Stimulated activated CD8-positive, alpha-beta memory T cell treated with anti-CD3 and anti-CD28 coated beads, Interleukin-15, amount 100 ng/mL, for 4 hours (primary cell): ENCODE measurements at regions not wholly inside any gene's neighbourhood (a gene's known extent, or its start where the extent isn't known, plus 50 kb on each side); places are given as distances from the start of the nearest gene placed in this dataset.
"Not testable (repeated sequence)": the region's sequence is repeated elsewhere in the genome, so short reads cannot be mapped to it uniquely, and the experiment has no call there.

Experiments
- DNase-seq, 2 donors: peaks; one replicate each; pipeline ENCODE4 v3.0.0-alpha.2; 2020; ENCODE audit warnings: low read depth in 2 of 2

DNA sequence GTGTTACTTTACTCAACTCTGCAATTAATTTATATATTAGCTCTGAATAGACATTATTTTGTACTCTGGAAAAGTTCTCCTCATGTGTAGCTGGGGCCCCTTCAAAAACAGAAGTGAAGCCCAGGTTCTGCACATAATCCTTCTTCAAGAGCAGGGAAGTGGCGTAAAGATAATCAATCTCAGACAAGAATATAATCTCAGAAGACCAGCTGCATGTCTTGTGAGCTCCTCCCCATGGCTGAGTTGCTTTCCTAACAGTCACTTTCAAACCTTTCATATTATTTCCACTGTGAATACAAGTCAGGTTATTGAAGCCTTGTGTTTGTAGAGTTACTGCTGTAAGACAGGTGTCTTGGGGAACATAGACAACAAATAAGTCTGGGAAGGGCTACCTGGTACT lies 691.9 kb downstream of the RFPL4B start:
- no peak for DNase-seq

DNA sequence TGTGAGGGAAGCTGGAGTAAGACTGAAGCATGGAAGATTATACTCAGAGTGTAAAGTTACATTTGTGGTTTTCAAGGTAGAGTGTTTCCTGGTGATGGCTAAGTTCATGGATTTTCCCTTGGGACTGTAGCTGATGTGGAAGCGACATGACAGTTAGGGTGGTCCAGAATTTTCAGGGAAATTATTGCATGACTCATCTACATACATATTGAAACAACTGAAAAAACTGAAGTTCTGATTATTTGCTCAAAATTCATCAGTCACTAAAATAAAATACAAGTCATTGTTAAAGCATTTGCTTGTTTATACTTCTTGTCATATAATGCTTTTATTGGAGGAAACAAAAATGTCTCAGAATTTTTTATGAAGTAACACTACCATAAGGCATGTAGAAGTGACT lies 700.0 kb downstream of the RFPL4B start:
- no peak for DNase-seq

DNA sequence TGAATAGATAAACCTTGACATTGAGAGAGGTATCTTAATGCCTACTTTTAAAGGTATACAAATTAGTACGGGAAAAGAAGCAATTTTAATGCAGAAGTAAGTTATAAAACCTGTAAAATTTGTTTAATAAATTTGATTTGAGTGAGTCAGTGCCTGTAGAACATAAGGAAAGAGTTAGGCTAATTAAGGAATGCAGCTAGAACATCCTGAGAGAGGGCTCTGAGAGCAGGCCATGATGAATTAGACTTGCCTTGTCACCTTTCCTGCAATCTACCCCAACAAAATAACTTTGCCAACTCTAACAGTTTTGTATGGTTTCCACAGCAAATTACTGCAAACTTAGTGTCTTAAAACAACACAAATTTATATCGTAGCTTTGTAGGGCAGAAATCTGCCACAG lies 700.8 kb downstream of the RFPL4B start:
- DNase-seq: no peak

DNA sequence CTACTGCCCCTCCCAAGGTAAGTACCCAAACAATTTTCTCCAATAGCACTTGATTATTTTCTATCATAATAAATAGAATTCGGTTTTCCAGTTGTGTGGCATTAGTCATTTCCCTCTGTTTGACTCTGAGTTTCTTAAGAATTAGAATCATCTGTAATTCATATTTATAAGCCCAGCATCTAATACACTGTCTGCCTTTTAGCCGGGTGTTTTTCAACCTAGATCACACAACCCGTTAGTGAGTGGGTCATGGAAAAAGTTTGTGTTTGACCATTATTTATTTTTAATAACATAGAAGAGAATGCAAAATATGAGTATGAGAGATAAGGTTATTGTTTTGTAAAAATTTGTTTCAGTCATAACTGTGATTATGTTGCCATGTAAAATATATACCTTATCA lies 701.6 kb downstream of the RFPL4B start:
- no peak for DNase-seq

DNA sequence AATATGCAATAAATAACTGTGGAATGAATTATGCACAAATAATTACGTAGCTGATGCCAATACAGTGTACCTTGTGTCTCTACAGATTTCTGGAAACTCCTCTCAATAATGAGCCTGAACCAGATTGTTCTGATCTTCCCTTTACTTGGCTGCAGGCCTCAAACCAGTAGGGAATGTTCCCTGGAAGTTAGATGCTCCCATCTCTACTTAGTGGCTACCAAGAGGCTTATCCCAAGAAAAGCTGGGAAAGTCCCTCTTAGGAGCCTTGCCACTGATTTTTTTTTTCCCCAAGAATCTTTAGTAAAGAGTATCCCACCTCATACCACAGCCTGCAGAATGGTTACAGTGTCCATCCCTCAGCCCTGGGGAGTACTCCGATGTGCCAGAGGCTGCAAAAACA lies 702.1 kb downstream of the RFPL4B start:
- DNase-seq: no peak

DNA sequence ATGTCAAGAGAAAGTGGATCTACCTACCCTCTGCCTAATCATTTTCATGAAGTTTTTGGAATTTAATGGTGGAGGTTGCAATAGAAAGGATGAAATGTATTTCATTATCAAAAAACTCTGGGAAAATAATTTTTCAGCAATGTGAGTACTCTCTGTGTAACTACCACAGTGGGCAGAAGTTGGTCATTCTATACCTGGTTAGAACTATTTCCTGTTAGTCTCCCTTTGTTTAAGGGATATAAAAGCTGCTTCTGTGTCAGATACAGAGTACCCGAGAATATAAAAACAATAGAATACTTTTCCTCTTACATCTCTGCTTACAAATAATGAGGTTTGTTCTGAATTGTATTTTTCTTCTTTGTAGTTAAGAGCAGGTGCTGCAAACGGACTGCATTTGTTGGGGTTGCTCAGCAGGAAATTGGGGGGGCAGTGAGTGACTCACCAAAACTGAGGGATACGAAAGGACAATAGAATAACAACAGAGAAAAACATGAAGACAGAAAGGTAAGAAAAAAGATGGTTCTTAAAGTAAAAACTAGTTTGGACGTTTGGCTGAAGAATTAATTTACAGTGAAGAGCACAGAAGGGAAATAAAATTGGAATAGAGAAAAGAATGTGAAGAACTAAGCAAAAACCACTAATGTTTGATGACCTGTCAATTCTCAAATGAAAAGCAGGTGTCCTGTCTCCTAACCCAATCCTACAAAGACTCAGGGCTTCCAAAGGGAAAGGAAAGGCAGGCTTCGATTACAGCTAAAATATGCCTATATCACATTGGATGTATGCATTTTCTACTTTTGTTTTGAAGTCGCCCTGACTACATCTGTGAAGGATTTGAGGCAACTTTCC lies 703.1 kb downstream of the RFPL4B start:
- DNase-seq: no peak

DNA sequence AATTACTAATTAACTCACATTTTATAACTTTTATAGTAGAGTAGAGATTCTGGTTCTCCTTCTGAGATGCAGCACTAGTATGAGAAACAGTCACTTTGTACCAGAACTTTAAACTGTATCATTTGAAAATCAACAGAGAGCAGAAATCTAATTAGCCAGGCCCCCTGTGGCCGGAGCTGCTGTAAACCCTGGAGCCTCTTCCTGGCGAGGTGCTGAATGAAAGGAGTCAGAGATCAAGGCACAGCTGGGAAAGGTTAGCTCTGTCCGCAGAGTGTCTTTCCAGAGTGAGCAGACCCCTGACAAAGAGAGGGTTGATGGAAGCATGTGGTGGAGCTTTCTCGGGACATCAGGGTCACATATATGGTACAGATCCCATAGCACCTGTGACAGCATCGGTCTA lies 703.8 kb downstream of the RFPL4B start:
- DNase-seq: no peak

DNA sequence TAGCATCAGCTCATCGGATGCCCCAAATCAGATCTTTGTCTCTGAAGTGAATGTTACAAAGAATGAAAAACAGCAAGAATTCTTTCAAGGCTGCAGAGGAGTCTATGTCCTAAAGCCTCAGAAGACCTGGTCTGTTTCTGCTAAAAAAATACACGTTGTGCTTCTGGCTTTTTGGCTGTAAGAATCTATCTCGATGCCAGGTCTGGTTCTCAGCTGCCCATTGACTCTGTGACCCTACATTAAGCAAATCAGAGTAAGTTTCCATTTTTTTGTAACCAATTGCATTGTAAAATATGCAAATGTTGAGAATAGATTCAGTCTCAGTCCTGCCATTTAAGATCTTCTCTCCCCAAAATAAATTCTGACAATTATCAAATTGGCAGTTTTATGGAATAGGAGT lies 705.4 kb downstream of the RFPL4B start:
- no peak for DNase-seq

DNA sequence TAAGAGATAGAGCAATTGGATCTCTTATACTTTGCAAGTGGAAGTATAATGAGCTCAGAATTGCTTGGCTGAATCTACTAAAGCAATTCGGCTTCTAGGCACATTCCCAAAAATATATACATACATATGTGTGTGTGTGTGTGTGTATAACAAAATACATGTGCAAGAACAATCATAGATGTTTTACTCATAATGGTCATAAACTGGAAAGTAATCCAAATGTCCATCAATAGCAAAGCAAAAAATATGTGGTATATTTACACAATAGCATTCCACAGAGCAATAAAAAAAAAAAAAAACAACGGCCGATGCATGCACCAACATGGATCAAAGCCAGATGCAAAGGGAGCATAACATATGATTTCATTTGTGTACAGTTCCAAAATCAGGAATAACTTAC lies 707.9 kb downstream of the RFPL4B start:
- no peak for DNase-seq

DNA sequence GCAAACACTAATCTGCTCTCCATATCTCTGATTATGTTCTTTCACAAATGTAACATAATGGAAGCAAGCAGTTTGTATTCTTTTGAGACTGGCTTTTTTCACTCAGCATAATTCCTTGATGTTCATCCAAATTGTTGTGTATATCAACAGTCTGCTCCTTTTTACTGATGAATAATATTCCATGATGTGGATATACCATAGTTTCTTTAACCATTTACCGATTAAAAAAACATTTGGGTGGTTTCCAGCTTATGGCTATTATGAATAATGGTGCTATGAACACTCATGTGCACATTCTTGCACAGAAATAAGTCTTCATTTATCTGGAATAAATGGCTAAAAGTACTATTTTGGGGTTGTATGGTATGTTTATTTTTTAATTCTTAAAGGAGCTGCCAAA lies 708.9 kb downstream of the RFPL4B start:
- DNase-seq: no peak

DNA sequence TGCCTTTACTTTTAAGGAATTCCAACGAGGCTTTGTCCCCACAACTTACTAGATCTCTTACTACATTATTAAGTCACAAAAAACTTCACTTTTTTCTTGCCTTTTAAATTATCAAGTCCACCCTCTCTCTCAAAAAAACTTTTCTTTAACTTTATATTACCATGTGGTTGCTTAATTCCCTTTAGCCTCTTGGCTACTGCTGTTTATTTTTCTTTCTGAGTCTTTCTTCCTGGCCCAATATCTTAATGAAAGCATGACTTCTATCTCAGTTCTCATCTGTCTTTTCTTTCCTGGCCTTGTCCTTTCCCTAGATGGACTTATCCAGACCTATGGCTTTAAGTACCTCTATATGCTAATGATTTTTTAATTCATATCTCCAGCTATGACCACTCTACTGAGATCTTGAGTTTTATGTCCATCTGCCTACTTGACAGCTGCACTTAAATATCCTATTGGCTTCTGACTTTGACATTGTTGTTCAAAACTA lies 710.5 kb downstream of the RFPL4B start:
- no peak for DNase-seq

DNA sequence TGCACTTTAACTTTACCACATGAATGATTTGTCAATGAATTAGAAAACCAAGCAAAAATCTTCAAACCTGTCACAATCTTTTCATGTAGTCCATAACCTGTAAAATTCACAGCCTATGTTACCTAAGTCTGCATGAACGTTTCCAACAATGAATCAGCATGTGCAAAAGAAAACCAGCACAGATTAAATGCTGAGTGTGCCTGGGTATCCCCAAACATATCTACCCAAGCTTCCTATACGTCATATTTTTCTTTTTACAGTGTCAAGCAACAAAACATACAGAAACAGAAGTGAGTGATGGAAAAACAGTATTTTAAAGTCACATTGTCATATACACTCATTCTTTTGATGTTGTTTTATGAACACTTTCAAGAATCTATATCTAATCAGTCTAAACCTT lies 713.5 kb downstream of the RFPL4B start:
- DNase-seq: no peak

DNA sequence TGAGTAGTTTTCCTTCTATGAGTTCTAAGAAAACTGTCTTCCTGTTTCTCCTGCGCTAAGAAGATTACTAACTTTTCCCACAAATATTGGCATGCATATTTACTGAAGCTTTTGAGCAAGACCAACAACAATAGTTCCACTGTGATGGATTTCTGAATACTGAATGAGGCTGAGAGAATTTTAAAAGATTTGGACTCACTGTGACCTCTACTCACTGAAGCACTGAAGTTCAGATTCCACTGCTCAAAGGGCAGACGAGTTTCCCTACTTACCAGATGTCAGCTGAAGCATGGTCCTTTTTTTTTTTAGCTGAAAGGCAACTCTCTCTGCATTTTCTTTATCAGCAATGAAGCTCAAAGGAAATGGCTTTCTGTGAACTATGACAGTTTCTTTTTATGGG lies 718.5 kb downstream of the RFPL4B start:
- DNase-seq: no peak

DNA sequence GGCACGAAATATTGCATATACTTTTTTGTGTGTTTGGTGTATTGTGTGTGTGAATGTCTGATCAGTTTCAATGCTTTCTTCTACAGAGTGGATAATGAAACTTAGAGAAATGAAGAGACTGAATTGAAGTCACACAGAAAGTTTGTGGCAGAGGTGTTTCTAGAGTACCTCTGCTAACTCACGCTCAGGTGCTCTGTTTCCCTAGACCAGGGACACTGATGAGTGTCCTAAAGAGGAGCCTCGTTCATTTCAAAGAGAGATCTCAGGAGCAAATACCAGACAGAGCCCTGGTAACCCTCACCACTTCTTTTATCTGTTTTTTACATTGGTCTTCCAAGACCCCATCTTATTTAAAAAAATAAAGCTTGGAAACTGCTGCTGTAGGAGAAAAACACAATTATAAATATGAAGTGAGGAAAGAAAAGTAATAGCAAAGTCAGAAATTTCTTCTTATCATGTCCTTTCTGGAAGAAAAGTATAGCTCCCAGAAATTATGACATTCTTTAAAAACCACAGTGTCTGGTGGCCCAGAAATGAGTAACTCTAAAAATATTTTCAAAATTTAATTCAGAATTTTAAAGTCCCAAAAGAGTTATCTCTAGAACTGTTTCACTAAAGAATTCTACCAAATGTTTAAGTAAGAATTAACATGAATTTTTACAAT lies 720.6 kb downstream of the RFPL4B start:
- DNase-seq: no peak

DNA sequence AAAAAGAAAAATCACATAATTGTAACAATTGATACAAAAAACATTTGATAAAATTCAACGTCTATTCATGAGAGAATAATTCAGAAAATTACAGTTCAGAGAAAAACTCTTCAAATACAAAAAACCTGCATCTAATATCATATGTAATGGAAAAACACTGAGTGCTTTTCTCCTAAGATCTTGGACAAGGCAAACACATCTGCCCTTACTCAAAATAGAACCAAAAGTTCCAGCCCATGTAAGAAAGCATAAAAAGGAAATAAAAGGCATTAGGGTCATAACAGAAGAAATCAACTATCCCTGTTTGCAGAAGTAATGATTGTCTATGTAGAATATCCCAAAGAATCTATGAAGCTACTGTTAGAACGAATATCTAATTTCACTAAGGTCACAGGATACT lies 721.4 kb downstream of the RFPL4B start:
- no peak for DNase-seq

DNA sequence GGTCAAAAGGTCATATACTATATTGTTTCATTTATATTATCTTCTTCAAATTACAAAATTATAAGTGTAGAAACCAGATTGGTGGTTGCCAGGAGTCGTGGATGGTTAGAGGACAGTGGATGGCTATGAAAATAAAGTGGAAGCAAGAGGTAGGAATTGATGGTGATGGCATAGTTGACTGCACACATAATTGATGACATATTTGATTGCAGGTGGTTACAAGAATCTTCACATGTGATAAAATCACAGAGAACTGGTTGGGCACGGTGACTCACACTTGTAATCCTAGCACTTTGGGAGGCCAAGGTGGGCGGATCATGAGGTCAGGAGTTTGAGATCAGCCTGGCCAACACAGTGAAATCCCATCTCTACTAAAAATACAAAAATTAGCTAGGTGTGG lies 723.6 kb downstream of the RFPL4B start:
- DNase-seq: not testable (repeated sequence)

DNA sequence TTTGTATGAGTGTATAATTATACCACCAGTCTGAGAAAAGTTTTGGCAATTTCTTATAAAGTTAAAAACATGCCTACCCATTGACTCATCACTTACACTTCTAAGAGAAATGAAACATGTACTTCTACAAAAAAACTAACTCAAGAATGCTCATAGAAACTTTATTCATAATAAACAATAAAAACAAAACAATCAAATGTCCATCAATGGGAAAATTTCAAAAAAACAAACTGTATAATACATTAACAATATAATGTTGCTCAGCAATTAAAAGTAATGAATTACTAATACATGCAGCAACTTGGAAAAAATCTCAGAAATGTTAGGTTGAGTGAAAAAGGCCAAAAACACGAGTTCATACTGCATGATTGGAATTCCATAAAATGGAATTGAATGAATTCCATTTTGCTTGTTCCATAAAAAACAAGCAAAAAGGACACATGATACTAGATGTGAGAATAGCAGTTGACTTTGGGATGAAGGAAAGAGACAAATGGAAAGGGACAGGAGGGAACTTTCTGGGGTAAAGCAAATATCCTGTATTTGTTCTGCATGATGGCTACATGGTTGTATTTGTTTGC lies 726.6 kb downstream of the RFPL4B start:
- DNase-seq: no peak

DNA sequence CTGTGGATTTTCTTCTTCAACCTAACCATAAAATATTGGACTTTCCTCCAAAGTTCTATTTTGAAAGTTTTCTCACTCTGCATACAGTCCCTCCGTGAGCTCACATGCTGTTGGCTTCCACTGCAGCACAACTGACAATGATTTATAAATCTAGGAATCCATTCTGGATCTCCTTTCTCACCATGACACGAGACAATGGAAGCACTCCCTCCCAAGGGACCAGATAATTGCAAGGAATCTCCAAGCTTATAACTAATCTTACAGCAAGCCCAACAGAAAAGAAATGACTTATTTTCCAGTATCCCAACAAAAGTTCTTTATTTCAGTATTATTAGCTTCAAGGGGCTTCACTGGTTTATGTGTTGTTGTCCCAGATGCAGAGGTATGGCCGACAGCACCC lies 729.0 kb downstream of the RFPL4B start:
- DNase-seq: no peak

DNA sequence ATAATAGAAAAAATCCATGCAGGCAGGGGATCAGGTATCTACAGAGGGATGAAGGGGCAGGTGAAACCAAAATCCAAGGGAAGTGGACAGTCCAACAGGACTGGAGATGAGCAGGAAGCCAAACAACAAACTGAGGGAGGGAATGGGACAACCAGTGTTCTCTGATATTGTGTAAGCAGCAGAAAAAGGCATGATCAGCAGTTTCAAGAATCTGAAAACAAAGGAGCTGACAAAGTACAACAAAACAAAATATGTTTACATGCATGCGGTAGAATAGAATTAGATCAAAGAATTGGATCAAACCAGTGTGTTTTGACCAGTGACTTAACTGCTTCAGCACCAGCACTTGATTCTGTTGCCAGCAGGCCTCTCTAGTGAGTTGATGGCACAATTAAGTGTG lies 729.7 kb downstream of the RFPL4B start:
- DNase-seq: no peak

DNA sequence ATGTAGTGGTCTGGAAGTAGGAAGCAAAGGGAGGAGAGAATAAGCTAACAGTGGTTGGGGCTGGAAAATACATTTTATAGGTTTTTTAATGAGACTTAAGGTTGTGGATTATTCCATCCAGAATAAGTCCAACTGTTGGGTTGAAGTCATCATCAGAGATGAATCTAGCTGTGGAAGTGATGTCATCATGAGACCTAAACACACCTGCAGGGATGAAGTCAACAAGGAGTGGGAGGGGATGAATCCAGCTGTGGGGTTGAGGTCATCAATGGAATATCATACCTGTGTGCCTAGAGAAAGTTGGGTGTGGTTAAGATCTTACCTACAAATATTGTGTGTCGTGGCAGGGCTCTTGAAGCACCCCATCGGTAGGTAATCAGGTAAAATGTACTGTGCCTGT lies 730.7 kb downstream of the RFPL4B start:
- no peak for DNase-seq

DNA sequence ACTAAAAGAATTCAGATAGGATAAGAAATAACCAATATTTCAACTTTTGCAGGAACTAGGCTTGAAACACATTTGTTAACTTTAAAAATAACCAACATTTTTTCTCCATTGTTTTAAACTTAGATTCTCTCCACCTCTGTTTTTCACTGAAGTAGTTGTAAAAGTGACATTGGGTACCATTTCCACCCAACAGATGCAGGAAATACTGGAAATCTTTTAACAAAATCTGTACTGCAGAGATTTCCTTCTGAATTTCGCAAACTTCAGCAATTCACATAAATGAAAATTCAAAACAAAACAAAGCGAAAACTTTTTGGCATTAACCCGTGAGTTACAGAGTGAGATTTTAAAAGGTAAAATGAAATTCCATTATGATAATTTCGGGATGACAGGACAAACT lies 731.7 kb downstream of the RFPL4B start:
- no peak for DNase-seq

DNA sequence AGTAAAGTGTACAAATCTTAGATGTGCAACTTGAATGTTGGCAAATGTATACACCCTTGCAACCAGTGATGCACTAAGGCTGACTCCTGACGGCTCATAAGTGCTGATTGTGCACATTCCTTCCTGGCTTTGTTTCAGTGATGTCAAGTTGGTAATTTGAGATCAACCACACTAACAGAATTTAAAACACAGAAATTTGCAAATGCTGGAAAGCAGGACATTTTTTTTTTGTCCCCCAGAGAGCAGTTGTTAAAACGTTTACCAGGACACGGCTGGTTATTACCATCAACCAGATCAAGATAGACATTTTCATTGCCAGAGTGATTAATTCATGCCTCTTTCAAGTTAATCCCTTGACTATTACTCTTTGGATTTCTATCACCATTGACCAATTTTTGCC lies 735.6 kb downstream of the RFPL4B start:
- DNase-seq: no peak

DNA sequence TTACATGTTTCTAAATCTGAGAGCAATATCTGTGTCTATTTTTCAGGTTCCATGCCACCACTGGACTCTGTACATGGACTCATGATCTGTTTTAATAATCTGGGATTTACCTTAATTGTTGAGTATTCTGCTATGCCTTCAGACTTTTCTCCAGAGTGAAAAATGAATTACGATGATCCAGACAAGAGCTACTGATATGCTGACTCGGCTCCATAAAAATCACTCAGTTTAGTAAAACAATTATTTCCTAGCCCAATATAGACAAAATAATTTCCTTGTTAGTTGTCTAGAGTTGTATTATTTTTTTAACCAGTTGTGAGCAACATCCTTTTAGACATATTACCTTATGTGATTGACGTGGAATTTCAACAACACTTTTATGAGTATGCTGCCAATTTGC lies 736.8 kb downstream of the RFPL4B start:
- no peak for DNase-seq
